Loucy (cell line): ENCODE measurements at regions not wholly inside any gene's neighbourhood (a gene's known extent, or its start where the extent isn't known, plus 50 kb on each side); places are given as distances from the start of the nearest gene placed in this dataset.

Source experiments
- H2AFZ ChIP-seq: fragments of 200-600 bp; sonication (generic); 2 replicates; pipeline ENCODE4 v1.6.0; 2016; ENCODE audit warnings: antibody characterized with exemption, mild to moderate bottlenecking, low read length, moderate library complexity
- H3F3A ChIP-seq: fragments of 200-600 bp; 2 replicates; pipeline ENCODE4 v1.6.0; 2016; ENCODE audit warnings: antibody characterized with exemption, low read depth, mild to moderate bottlenecking
- H3K27me3 ChIP-seq: fragments of 200-600 bp; sonication (generic); 2 replicates; pipeline ENCODE4 v1.6.1; 2014; ENCODE audit warnings: low read length, mild to moderate bottlenecking; ENCODE audit not compliant: insufficient read depth, poor library complexity, severe bottlenecking
- H3K36me3 ChIP-seq: fragments of 200-600 bp; sonication (generic); 2 replicates; pipeline ENCODE4 v1.6.1; 2016; ENCODE audit warnings: low read length; ENCODE audit not compliant: insufficient read depth
- H3K4me1 ChIP-seq: fragments of 200-600 bp; sonication (generic); 2 replicates; pipeline ENCODE4 v1.5.1; 2014; ENCODE audit warnings: low read length, mild to moderate bottlenecking; ENCODE audit not compliant: insufficient read depth, poor library complexity, severe bottlenecking
- H3K4me2 ChIP-seq: fragments of 200-600 bp; sonication (generic); 2 replicates; pipeline ENCODE4 v1.6.0; 2014; ENCODE audit warnings: antibody characterized with exemption, low read length, low read depth, mild to moderate bottlenecking; ENCODE audit not compliant: poor library complexity, severe bottlenecking
- H3K4me3 ChIP-seq: fragments of 200-600 bp; sonication (generic); 2 replicates; pipeline ENCODE4 v1.5.1; 2014; ENCODE audit warnings: low read length, mild to moderate bottlenecking, mixed read lengths; ENCODE audit not compliant: poor library complexity, severe bottlenecking
- H3K79me2 ChIP-seq: fragments of 200-600 bp; sonication (generic); 2 replicates; pipeline ENCODE4 v1.6.1; 2014; ENCODE audit warnings: low read length; ENCODE audit not compliant: insufficient read depth
- H3K9ac ChIP-seq: fragments of 200-600 bp; sonication (generic); 2 replicates; pipeline ENCODE4 v1.6.0; 2014; ENCODE audit warnings: mild to moderate bottlenecking, low read depth, low read length, moderate library complexity; ENCODE audit not compliant: poor library complexity, severe bottlenecking
- H3K9me2 ChIP-seq: fragments of 200-600 bp; sonication (generic); replicated peaks from 2 replicates; pipeline ENCODE4 v1.6.1; 2016; ENCODE audit warnings: low read depth, low read length, mixed read lengths
- H3K9me3 ChIP-seq: fragments of 200-600 bp; sonication (generic); 2 replicates; pipeline ENCODE4 v1.6.1; 2014; ENCODE audit warnings: mild to moderate bottlenecking, antibody characterized with exemption, low read length, low read depth; ENCODE audit not compliant: insufficient read depth
- H4K20me1 ChIP-seq: fragments of 200-600 bp; sonication (generic); 2 replicates; pipeline ENCODE4 v1.6.0; 2014; ENCODE audit warnings: antibody characterized with exemption, low read length, mild to moderate bottlenecking; ENCODE audit not compliant: insufficient read depth, poor library complexity, severe bottlenecking
- EZH2phosphoT487 ChIP-seq: fragments of 200-600 bp; IDR thresholded peaks from 2 replicates; pipeline ENCODE4 v1.6.1; 2018; ENCODE audit warnings: antibody characterized with exemption, mild to moderate bottlenecking, moderate library complexity, borderline replicate concordance
- TF ChIP-seq, protein P1 (sequence below): fragments of 200-600 bp; sonication (generic); conservative IDR thresholded peaks from 2 replicates; pipeline ENCODE4 v1.5.1; 2014; ENCODE audit warnings: mild to moderate bottlenecking, antibody characterized with exemption, low read length

GRCh38 chr5:12237837-12238575 lies 333.8 kb upstream of the CTNND2 start:
- Histone ChIP-seq H3K4me3 (no peak overlapping the region), H3K9me3 (no peaks in the 10 kb centered on the region), H2AFZ (no peak overlapping the region), H3K9ac (no peak overlapping the region), H3F3A (no peaks in the 10 kb centered on the region), H3K9me2 (no peaks in the 10 kb centered on the region), H3K4me2 (no peak overlapping the region), H3K36me3 (no peaks in the 10 kb centered on the region), H3K79me2 (no peaks in the 10 kb centered on the region), H3K4me1 (no peaks in the 10 kb centered on the region), H4K20me1 (no peaks in the 10 kb centered on the region), H3K27me3 (no peaks in the 10 kb centered on the region)
- TF ChIP-seq, protein P1, sequence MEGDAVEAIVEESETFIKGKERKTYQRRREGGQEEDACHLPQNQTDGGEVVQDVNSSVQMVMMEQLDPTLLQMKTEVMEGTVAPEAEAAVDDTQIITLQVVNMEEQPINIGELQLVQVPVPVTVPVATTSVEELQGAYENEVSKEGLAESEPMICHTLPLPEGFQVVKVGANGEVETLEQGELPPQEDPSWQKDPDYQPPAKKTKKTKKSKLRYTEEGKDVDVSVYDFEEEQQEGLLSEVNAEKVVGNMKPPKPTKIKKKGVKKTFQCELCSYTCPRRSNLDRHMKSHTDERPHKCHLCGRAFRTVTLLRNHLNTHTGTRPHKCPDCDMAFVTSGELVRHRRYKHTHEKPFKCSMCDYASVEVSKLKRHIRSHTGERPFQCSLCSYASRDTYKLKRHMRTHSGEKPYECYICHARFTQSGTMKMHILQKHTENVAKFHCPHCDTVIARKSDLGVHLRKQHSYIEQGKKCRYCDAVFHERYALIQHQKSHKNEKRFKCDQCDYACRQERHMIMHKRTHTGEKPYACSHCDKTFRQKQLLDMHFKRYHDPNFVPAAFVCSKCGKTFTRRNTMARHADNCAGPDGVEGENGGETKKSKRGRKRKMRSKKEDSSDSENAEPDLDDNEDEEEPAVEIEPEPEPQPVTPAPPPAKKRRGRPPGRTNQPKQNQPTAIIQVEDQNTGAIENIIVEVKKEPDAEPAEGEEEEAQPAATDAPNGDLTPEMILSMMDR = no peak
- no peak for TF ChIP-seq EZH2phosphoT487

GRCh38 chr5:12230659-12231058 lies 326.4 kb upstream of the CTNND2 start:
- Histone ChIP-seq H3K36me3 (no peaks in the 10 kb centered on the region), H3K9me3 (no peaks in the 10 kb centered on the region), H3K9ac (no peak overlapping the region), H3F3A (no peaks in the 10 kb centered on the region), H2AFZ (no peak overlapping the region), H3K4me2 (no peak overlapping the region), H3K79me2 (no peaks in the 10 kb centered on the region), H3K9me2 (no peaks in the 10 kb centered on the region), H4K20me1 (no peaks in the 10 kb centered on the region), H3K4me3 (no peak overlapping the region), H3K4me1 (no peaks in the 10 kb centered on the region), H3K27me3 (no peaks in the 10 kb centered on the region)
- TF ChIP-seq EZH2phosphoT487 = no peak
- TF ChIP-seq, protein P1 = no peak

- H3K9me3 ChIP-seq = no peaks in the 10 kb centered on the region
- H3K9me2 ChIP-seq = no peaks in the 10 kb centered on the region
- H3K9ac ChIP-seq = no peak overlapping the region
- H2AFZ ChIP-seq = no peak overlapping the region
- no peak overlapping the region for H3K4me2 ChIP-seq
- no peaks in the 10 kb centered on the region for H3K36me3 ChIP-seq
- no peak overlapping the region for H3K4me3 ChIP-seq
- TF ChIP-seq, protein P1 = no peak
- no peak for TF ChIP-seq EZH2phosphoT487
- H4K20me1 ChIP-seq = no peaks in the 10 kb centered on the region
- no peaks in the 10 kb centered on the region for H3K27me3 ChIP-seq
- no peaks in the 10 kb centered on the region for H3F3A ChIP-seq
- no peaks in the 10 kb centered on the region for H3K79me2 ChIP-seq
- H3K4me1 ChIP-seq = no peaks in the 10 kb centered on the region
These were observed 312.8 kb upstream of the CTNND2 start for GRCh38 chr5:12217039-12217438.
